ENCODE measurements at regions not wholly inside any gene's neighbourhood (a gene's known extent, or its start where the extent isn't known, plus 50 kb on each side); places are given as distances from the start of the nearest gene placed in this dataset.

DNA sequence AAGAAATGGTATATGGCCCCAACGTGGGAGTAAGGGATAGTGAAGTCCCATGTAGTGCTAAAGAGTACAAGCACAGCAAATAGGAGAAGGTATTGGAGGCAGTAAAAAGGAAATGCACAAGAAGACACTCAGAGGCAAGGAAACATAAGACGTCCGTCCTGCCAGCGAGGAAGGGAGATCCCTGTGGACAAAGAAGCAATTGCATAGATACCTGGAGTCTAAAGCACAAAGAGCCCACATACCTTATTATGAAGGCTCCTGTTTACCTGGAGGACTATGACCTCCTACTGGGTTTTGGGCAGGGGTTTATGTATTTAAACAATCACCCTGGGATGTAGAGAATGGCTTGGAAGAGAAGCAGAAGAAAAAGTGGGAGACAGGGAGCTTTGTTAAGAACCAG lies 341.2 kb upstream of the DCN start:
- intact Hi-C loops (cut with DNase I), result no loop called here

DNA sequence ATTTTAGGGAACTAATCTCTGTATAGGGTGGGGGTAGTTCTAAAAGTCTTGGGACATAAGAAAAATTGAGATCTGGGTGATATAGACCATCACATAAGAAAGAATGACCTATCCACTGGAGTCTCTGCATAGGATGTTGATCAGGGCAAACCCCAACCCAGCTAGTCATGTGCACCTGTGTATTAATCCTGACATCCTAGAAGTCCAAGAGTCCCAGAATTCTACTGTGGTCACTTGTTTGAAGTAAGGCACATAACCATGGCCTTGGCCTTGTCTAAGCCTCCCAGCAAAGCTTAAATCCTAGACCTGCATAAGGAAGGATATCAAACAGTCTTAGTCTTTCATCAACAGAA lies 334.1 kb upstream of the DCN start:
- H3K4me1 ChIP-seq (ENCODE audit: control insufficient read depth, insufficient read depth, low read length), result no peaks in the 10 kb centered on the region
- H3K9me3 ChIP-seq (ENCODE audit: control insufficient read depth, low read length), result no peaks in the 10 kb centered on the region
- intact Hi-C loops (cut with DNase I), result no loop called here
- ATAC-seq (no peak), DNase-seq (no peak)
- no peak overlapping the region for H3K4me3 ChIP-seq (ENCODE audit: low read length)
- H3K27me3 ChIP-seq (ENCODE audit: control insufficient read depth, insufficient read depth), result no peaks in the 10 kb centered on the region
- no peak overlapping the region for H3K27ac ChIP-seq (ENCODE audit: low read length)

More for the DNA sequence above, 341.2 kb upstream of the DCN start:
- no peak for ATAC-seq
- Histone ChIP-seq H3K9me3 (ENCODE audit: control insufficient read depth, low read length) (no peaks in the 10 kb centered on the region), H3K4me3 (ENCODE audit: low read length) (no peak overlapping the region), H3K4me1 (ENCODE audit: control insufficient read depth, insufficient read depth, low read length) (no peaks in the 10 kb centered on the region), H3K27ac (ENCODE audit: low read length) (no peak overlapping the region), H3K27me3 (ENCODE audit: control insufficient read depth, insufficient read depth) (no peaks in the 10 kb centered on the region)
- 76% methylated on average over 4 of the region's 4 CpGs for WGBS
- DNase-seq, result no peak

DNA sequence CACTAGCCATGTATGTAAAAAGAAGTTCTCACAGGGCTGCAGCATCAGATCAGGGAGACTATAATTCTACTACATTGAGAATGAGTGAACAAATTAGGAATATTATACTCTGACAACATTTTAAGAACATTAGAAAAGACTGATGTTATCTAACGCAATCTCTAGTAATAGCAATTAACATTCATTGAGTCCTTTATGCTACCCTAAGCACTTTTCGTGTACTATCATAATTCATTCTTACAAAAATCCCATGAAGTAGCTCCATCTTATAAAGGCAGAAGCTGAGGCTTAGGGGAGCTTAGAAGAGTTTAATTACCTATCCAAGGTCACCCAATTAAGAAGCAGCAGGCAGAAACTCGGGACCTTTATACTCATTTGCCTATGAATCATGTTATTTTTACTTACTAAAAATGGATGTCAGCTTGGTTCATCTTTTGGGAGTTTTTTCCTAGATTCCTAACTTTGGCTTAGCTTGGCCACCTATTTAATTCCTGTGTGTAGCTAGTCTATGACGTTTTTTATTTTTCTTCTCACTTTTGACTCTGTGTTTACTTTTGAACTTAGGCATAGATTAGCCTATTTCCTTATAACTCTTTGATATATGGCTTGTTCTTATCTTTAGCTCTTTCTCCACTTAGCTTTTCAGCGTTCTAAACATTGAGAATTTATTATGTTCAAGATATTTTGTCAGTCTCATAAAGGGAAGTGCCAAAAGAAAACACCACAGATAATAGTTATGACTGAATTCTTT lies 333.5 kb upstream of the DCN start:
- ATAC-seq, result no peak
- H3K4me1 ChIP-seq (ENCODE audit: control insufficient read depth, insufficient read depth, low read length), result no peaks in the 10 kb centered on the region
- no peak for DNase-seq
- H3K27ac ChIP-seq (ENCODE audit: low read length), result no peak overlapping the region
- 57% methylated on average over 5 of the region's 5 CpGs for WGBS
- intact Hi-C loops (cut with DNase I), result no loop called here
- no peaks in the 10 kb centered on the region for H3K9me3 ChIP-seq (ENCODE audit: control insufficient read depth, low read length)
- H3K27me3 ChIP-seq (ENCODE audit: control insufficient read depth, insufficient read depth), result no peaks in the 10 kb centered on the region
- H3K4me3 ChIP-seq (ENCODE audit: low read length), result no peak overlapping the region

DNA sequence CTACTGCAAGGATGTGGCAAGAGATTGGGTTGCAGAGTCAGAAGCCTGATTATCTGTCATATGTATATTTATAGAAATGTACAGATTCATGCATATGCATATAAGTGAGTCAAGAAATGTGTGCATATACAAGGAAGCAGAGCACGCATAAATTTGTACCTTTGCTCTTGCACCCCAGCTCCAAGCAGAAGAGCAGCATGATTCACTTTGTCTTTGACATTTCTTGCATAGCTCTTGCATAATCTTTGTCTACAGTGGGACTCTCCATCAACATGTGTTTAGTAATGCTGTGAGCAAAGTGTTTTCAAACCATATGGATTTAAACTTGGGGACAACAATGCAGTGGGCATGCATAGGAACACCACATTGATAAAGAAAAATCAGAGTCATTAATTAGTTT lies 330.7 kb upstream of the DCN start:
- Histone ChIP-seq H3K9me3 (ENCODE audit: control insufficient read depth, low read length) (no peaks in the 10 kb centered on the region), H3K4me3 (ENCODE audit: low read length) (no peak overlapping the region), H3K27me3 (ENCODE audit: control insufficient read depth, insufficient read depth) (no peaks in the 10 kb centered on the region), H3K27ac (ENCODE audit: low read length) (no peak overlapping the region), H3K4me1 (ENCODE audit: control insufficient read depth, insufficient read depth, low read length) (no peaks in the 10 kb centered on the region)
- intact Hi-C loops (cut with DNase I), result no loop called here
- no peak for ATAC-seq
- 98% methylated on average over 1 of the region's 1 CpG for WGBS
- DNase-seq, result no peak

DNA sequence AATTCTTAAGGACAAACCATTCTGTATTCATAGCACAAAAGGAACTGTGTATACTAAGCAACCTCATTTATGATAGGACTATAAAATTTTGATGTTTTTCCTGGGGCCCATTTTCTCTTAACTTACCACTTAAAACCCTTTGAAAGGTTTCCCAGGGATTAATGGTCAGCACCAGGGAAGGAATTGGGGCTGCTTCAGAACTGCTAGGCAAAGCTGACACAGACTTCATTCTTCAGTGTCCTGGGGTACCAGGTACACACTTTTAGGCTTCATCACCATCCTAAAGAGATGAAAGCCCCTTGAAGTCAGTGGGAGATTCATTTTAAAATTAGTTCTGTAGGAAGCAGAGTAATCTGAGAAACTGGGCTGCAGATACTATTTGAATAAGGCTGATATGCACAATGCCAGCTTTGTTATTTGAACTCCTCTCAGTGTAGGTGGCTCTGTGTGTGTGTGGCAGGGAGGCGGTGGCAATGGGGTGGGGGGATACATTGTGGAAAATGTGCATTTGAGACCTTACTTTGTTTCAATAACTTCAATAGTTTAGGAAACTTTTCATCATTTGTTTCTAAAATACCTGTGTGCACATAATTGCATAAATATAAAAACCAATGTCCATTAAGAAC lies 329.3 kb upstream of the DCN start:
- 90% methylated on average over 1 of the region's 1 CpG for WGBS
- intact Hi-C loops (cut with DNase I), result no loop called here
- Histone ChIP-seq H3K27ac (ENCODE audit: low read length) (no peak overlapping the region), H3K4me1 (ENCODE audit: control insufficient read depth, insufficient read depth, low read length) (no peaks in the 10 kb centered on the region), H3K27me3 (ENCODE audit: control insufficient read depth, insufficient read depth) (no peaks in the 10 kb centered on the region), H3K4me3 (ENCODE audit: low read length) (no peak overlapping the region), H3K9me3 (ENCODE audit: control insufficient read depth, low read length) (no peaks in the 10 kb centered on the region)
- DNase-seq (no peak), ATAC-seq (no peak)

DNA sequence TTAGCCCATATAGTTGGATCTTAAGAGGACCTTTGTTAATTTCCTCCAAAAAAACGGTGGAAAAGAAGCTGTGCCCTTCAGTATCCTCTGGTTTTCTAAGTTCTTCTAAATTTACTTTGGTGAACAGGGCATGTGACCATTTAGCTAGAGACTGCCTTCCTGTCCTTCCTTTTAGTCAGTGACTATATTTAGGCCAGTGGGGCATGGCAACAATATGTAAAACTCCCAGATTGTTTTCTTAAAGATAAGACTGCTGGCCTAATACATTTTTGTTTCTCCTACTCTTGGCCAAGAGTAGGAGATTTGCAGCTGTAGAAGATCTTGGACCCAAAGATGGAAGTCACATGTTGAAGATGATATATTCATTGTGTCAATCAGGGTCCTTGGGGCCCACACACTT lies 325.1 kb upstream of the DCN start:
- H3K27me3 ChIP-seq (ENCODE audit: control insufficient read depth, insufficient read depth), result no peaks in the 10 kb centered on the region
- H3K4me3 ChIP-seq (ENCODE audit: low read length), result no peak overlapping the region
- intact Hi-C loops (cut with DNase I), result no loop called here
- ATAC-seq, result peak; percentile 57 to 68
- WGBS, result 37% methylated on average over 1 of the region's 1 CpG
- H3K27ac ChIP-seq (ENCODE audit: low read length), result no peak overlapping the region
- H3K9me3 ChIP-seq (ENCODE audit: control insufficient read depth, low read length), result no peaks in the 10 kb centered on the region
- DNase-seq, result no peak
- no peaks in the 10 kb centered on the region for H3K4me1 ChIP-seq (ENCODE audit: control insufficient read depth, insufficient read depth, low read length)

DNA sequence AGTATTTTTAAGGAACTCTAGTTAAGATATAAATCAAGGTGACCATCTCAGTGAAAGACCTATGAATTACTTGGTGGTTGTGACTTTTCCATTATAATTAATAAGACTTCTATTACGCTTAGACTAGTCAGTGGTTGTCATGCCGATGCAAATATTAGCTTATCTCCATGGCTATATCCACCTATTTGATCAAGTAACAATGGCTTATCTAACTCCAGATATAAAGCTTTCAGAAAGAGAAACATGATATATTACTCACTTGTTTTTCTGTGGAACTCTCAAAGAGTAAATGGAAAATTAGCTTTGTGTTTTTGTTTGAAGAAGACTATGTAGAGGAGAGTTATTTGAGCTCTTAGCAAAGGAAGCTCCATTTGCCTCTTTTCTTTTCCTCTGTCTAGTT lies 323.8 kb upstream of the DCN start:
- no peaks in the 10 kb centered on the region for H3K27me3 ChIP-seq (ENCODE audit: control insufficient read depth, insufficient read depth)
- WGBS, result 77% methylated on average over 2 of the region's 2 CpGs
- intact Hi-C loops (cut with DNase I), result no loop called here
- H3K27ac ChIP-seq (ENCODE audit: low read length), result no peak overlapping the region
- H3K9me3 ChIP-seq (ENCODE audit: control insufficient read depth, low read length), result no peaks in the 10 kb centered on the region
- no peaks in the 10 kb centered on the region for H3K4me1 ChIP-seq (ENCODE audit: control insufficient read depth, insufficient read depth, low read length)
- no peak for DNase-seq
- H3K4me3 ChIP-seq (ENCODE audit: low read length), result no peak overlapping the region
- no peak for ATAC-seq

DNA sequence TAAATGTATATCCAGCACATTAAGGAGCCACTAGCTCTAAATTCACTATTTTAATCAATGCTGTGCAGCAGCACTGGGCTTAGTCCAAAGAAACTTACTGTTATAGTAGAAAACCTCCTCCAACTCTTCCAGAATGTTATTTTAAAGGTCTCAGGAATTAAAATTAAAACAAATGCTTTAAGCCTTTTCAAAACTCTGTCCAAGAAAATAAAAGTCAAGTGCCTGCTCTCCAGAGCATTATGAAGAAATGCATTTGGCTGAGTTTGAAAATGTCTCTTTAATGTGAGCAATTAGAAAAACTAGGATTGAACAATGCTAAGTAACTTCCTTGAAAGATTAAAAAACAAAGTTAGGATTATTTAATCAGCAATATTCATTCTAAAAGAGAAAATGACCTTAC lies 322.4 kb upstream of the DCN start:
- no peak overlapping the region for H3K4me3 ChIP-seq (ENCODE audit: low read length)
- DNase-seq (no peak), ATAC-seq (no peak)
- no peak overlapping the region for H3K27ac ChIP-seq (ENCODE audit: low read length)
- no peaks in the 10 kb centered on the region for H3K27me3 ChIP-seq (ENCODE audit: control insufficient read depth, insufficient read depth)
- intact Hi-C loops (cut with DNase I), result no loop called here
- H3K4me1 ChIP-seq (ENCODE audit: control insufficient read depth, insufficient read depth, low read length), result no peaks in the 10 kb centered on the region
- no peaks in the 10 kb centered on the region for H3K9me3 ChIP-seq (ENCODE audit: control insufficient read depth, low read length)

DNA sequence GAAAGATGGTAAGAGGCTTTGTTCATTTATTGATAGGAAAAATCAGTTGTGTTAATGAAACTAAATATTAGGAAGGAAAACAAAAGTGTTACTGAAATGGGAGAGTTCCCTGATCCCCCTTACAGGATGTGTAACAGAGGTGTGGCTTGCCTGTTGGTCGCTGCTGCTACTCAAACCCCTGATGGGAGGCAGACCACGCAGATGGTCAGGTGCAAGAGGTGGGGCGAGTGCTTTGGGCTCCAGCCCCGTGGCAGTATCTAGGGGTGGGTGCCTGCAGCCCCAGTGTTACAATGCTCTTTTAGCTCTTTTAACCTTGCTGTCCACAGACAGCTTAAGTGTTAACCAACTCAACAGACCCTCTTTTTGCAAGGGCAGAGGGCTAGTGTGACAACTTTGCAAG lies 319.6 kb upstream of the DCN start:
- 83% methylated on average over 4 of the region's 4 CpGs for WGBS
- DNase-seq (peak in 1 of 3 donors; percentile 33), ATAC-seq (no peak)
- no peaks in the 10 kb centered on the region for H3K9me3 ChIP-seq (ENCODE audit: control insufficient read depth, low read length)
- H3K4me1 ChIP-seq (ENCODE audit: control insufficient read depth, insufficient read depth, low read length), result no peaks in the 10 kb centered on the region
- H3K4me3 ChIP-seq (ENCODE audit: low read length), result no peak overlapping the region
- intact Hi-C loops (cut with DNase I), result no loop called here
- no peaks in the 10 kb centered on the region for H3K27me3 ChIP-seq (ENCODE audit: control insufficient read depth, insufficient read depth)
- no peak overlapping the region for H3K27ac ChIP-seq (ENCODE audit: low read length)

DNA sequence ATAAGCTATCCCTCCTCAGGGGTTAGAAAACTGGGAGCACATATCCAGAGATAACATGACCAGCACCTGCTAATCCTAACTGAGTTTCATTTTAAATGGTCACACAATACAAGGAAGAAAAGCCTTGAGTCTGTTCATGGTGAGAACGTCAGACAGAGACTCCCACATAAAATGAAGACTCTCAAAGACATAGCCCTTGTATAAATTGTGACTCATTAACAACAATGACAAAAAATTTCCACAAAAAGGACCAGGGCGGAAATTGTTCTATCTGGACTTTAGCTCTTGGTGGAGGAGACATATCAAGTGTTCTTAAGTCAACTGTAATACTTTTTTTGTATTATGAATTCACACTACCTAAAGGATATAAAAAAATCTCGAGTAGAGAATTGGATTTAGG lies 313.7 kb upstream of the DCN start:
- ATAC-seq, result no peak
- WGBS, result 73% methylated on average over 3 of the region's 3 CpGs
- Histone ChIP-seq H3K4me1 (ENCODE audit: control insufficient read depth, insufficient read depth, low read length) (no peaks in the 10 kb centered on the region), H3K4me3 (ENCODE audit: low read length) (no peak overlapping the region), H3K9me3 (ENCODE audit: control insufficient read depth, low read length) (no peaks in the 10 kb centered on the region), H3K27ac (ENCODE audit: low read length) (no peak overlapping the region), H3K27me3 (ENCODE audit: control insufficient read depth, insufficient read depth) (peaks cover 2% of the 10 kb centered on the region)
- intact Hi-C loops (cut with DNase I), result no loop called here
- no peak for DNase-seq

DNA sequence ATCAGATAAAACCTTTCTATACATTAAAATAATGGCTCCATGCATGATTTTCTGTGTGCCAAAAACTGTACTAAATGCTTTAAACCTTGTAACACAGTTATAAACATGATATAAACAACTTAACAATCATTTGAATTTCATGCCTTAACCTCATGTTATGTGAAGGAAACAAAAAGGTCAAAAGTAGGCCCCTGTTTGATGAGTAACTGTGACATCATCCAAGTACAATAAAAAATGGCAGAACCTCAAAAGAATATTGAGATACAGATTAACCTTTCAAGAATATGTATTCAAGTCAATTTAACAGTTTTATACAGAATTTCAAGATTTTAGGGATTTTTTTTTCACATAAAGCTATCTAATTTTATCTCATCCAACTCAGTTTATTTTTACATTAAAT lies 310.7 kb upstream of the DCN start:
- no peak for ATAC-seq
- no peak overlapping the region for H3K27ac ChIP-seq (ENCODE audit: low read length)

DNA sequence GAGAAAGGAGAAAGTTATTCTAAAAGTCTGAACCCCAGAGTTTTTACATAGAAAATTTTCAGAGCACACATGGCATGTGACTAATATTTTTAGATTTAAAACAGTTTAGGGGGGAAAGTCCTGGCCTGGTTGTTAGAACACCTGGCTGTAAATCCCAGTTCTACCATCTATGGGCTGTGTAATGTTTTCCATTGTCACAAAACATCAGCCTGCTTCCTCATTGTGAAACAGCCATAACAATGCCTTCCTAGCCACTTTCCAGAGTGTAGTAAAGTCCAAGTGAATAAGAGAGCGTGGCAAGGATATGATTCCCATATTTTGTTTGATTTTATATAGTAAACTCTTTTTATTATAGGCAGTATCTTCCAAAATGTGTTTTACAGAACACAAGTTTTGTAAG lies 310.0 kb upstream of the DCN start:
- WGBS, result 93% methylated on average over 1 of the region's 1 CpG
- intact Hi-C loops (cut with DNase I), result no loop called here
- ATAC-seq, result no peak
- peaks cover 2% of the 10 kb centered on the region for H3K27me3 ChIP-seq (ENCODE audit: control insufficient read depth, insufficient read depth)
- no peak overlapping the region for H3K27ac ChIP-seq (ENCODE audit: low read length)
- H3K4me1 ChIP-seq (ENCODE audit: control insufficient read depth, insufficient read depth, low read length), result no peaks in the 10 kb centered on the region
- DNase-seq, result no peak
- no peak overlapping the region for H3K4me3 ChIP-seq (ENCODE audit: low read length)
- no peaks in the 10 kb centered on the region for H3K9me3 ChIP-seq (ENCODE audit: control insufficient read depth, low read length)

More for the DNA sequence above, 310.7 kb upstream of the DCN start:
- no peak for DNase-seq
- H3K4me1 ChIP-seq (ENCODE audit: control insufficient read depth, insufficient read depth, low read length), result no peaks in the 10 kb centered on the region
- no peaks in the 10 kb centered on the region for H3K9me3 ChIP-seq (ENCODE audit: control insufficient read depth, low read length)
- peaks cover 2% of the 10 kb centered on the region for H3K27me3 ChIP-seq (ENCODE audit: control insufficient read depth, insufficient read depth)
- intact Hi-C loops (cut with DNase I), result no loop called here
- no peak overlapping the region for H3K4me3 ChIP-seq (ENCODE audit: low read length)
